Activated CD8-positive, alpha-beta memory T cell treated with anti-CD3 and anti-CD28 coated beads, Interleukin-2, amount 50 U/mL, for 48 hours (primary cell): ENCODE measurements at regions not wholly inside any gene's neighbourhood (a gene's known extent, or its start where the extent isn't known, plus 50 kb on each side); places are given as distances from the start of the nearest gene placed in this dataset.

ENCODE experiments used
- DNase-seq: peaks from one replicate; pipeline ENCODE4 v3.0.0-alpha.2; 2020

DNA sequence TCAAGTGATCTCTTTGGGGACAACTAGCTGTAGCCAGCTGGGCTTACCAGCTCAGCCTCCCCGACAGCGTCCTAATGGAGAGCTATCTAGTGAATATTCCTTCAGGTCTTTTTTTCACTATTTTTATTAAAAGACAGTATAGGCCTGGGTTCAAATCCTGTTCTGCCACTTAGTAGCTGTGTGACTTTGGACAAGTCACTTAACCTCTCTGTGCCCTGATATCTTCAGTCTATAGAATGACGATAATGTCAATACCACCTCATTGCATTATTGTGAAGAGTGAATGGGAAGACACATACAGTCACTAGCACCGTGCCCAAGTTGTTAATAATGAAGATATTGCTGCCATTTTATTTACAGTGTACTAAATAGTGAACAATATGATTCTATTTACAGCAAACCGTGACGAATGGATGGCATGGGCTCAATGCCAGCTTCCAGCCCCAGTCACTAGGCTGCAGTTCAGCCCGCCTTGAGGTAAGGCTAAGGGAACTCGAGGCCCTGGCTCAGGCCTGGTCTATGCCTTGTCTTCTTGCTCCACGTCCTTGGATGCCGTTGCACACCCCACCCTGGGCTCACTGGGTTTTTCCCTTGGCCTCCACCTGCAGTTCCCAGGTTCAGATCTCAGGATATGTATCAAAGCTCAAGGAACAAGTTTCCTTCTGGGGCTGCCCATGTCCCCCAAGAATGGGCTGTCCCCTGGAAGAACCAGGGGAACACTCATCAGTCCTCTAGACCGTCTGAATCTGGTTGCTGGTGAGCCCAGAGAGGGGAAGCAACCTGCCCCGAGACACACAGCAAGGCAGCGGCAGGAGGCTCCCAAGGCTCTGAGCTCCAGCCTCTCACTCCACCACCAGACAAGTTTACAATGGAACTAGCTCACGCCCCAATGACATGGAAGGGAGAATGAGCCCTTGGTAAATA lies 95.4 kb upstream of the TNRC6C start:
- DNase-seq: no peak

DNA sequence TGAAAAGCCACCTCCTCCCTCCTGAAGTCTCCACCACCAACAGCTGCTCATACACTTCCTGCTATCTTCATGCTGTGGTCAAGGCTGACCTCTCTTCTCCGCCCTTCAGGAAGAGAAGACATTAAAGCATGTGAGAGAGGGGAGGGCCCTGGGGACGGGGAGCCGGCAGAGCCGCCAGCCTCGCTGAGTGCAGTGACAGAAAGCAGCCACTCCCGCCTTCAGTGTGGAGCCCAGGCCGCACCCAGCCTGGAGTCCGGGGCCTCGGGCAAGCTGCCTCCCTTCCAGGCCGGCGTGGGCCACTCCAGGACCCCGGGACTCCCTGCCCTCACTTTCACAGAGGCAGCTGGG lies 94.7 kb upstream of the TNRC6C start:
- no peak for DNase-seq

- no peak for DNase-seq
These were observed 94.0 kb upstream of the TNRC6C start for GRCh38 chr17:77864234-77865111.

GRCh38 chr17:77865112-77865611 lies 93.3 kb upstream of the TNRC6C start:
- no peak for DNase-seq

DNA sequence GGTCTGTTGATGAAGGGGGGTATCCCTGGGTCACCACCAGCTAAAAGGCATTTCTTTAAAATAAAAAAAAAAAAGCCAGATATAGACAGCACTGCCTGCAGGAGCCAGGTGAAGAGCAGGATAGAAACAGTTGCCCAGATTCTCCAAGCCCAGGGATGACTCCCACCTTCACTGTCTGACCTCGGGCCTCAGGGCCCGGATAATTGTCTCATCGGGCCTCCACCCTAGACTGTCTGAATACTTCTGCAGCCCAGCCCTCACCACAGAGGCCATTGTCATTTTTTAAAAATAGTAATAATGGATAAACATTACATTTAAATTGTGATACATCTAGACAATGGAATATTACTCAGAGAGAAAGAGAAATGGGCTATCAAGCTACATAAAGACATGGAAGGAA lies 92.8 kb upstream of the TNRC6C start:
- no peak for DNase-seq

DNA sequence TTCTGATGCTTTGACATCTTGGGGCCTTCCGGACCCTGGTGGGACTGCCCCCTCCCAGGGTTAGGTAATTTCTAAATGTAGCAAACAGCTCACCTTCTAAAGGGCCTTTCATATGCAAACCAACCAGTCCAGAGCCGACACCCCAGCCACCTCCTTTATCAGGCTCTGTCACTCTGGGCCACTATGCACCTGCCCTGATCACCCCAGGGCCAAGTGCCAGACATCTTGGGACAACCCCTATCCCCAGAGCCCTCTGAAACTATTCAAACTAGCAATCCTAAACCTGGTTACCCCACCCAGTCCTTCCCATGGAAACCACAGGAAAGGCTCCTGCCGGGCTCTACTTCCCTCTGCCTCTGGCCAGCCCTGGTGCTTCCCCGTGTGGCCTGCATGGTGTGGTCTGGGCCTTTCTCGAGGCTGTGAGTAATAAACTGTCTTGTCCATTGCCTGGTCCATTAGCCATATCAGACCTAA lies 91.2 kb upstream of the TNRC6C start:
- no peak for DNase-seq

DNA sequence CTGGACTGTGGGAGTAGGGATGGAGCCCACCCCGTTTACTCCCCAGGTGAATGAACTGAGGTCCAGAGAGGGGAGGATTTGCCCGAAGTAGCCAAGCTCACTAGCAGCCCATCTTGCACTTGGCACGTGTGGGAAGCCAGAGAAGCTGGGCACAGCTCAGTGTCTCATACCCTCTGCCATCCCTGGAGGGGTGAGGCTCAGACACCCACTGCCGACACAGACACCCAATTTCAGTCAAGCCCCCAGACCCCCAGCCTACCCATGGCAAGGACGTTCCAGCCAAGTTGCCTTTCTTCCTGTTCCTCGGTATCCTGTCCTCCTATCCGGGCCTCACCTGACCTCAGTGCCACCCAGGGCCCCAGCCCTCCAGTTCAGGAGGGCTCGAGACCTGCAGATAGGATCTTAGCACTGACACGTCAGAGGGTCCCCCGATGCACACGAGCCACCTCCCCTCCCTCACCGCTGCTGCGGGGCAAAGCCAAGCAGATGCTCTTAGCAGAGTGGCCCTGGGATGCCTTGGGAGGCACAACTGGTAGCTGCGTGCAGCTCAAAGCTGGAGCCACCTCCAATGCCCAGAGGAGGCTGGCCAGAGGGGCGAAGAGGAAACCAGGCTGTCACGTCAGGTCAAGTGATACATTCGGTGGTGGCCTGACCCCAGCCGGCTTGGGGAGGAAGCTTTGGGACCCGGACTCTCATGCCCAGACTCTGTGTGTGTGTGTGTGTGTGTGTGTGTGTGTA lies 90.4 kb upstream of the TNRC6C start:
- DNase-seq: no peak

DNA sequence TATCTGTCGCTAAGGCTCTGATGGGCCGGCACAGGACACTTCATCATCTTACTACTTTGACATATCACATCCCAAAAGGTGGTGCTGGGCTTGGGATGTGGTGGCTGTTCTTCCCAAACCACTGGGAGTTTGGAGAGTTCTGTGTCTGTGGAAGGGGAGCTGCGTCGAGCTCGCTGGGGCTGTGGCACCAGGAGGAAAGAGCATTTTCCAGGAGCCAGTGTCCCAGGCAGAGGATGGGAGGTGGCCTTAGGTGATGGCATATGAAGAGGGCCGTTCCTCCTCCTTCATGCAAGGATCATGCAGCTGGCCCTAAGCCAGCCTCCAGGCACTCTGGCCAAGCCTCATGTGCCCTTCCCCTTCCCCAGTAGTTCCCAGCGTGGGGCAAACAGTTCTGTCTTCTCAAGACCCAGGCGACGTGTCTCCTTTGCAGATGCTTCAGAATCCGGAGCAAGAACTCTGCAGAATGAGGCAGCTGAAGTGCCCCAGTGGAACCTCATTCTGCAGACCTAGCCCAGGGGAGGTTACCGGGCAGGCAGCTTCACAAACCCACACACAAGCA lies 89.4 kb upstream of the TNRC6C start:
- no peak for DNase-seq

- DNase-seq: no peak
These were observed 88.8 kb upstream of the TNRC6C start for GRCh38 chr17:77869665-77870132.

DNA sequence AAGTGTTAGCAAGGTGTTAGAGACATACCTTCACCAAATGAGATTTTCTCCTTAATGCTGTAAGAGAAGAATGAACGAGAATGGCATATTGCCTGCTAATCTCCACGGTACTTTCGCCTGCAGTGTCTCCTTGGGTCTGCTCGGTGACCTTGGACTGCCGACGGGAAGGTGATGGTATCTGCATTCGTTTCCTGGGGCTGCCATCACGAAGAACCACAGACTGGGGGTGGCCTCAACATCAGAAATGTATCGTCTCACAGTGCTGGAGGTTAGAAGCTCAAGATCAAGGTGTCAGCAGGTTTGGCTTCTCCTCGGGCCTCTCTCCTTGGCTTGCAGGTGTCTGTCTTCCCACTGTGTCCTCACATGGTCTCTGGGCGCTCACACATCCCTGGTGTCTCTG lies 86.3 kb upstream of the TNRC6C start:
- no peak for DNase-seq

GRCh38 chr17:77872714-77873499 lies 85.6 kb upstream of the TNRC6C start:
- DNase-seq: no peak

- no peak for DNase-seq
These were observed 84.8 kb upstream of the TNRC6C start for GRCh38 chr17:77873500-77874302.

GRCh38 chr17:77874303-77875050 lies 84.0 kb upstream of the TNRC6C start:
- DNase-seq: no peak

DNA sequence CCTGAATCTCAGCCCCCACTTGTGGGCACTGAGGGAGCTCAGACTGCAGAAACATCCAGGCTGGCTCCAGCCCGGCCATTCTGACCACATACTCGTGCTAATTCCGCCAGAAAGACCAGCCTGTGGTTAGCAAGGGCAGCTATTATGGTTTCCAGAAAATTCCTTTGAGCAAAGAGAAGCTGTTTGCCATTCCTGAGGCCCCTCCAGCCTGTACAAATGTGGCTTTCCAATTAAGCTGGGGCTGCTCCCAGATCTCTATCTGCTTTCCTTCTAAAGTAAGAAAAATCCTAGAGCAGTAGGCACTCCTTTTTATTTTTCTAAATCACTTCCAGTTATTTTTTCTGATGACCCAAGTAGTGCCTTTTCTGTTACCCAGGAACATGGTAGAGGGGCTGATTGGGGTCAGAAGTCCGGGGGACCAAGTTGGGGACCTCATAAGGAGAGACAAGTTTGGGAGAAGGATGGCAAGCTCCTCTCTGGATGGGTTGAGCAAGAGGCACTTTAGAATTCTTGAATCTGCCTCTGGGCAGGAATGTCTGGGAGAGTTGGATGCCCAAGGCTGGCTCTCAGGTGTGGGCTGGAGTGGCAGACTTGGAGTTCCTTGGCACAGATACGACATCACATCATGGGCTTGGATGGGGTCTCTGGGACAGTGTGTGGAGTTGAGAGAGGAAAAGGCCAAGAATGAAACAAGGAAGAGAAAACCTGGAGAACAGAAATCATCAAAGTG lies 83.3 kb upstream of the TNRC6C start:
- no peak for DNase-seq

DNA sequence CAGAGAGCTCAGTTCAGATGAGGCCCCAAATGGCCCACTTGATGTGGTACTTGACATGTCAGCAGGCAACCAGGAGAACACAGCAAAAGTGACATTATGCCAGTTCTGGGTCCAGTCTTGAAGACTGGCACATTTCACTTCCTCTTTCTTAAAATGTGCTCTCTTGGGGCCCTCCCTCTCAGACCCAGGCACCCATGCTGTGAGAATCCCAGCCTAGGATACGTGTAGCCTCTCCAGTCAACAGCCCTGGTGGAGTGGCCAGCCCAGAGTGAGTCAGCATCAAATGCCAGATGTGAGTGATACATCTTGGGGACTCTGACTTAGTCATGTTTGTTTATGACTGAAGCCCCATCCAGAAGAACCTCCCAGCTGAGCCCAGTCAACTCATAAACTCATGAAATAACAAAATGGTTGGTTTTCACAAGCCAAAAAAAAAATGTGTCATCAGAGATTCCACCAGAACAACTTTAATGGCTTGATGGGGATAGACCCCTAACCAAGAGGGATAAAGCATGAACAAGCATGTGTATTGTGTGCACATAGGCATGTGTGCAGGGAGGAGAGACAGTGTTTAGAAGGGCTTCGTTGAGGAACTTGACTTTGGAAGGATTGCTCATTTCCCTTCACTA lies 82.5 kb upstream of the TNRC6C start:
- DNase-seq: no peak

DNA sequence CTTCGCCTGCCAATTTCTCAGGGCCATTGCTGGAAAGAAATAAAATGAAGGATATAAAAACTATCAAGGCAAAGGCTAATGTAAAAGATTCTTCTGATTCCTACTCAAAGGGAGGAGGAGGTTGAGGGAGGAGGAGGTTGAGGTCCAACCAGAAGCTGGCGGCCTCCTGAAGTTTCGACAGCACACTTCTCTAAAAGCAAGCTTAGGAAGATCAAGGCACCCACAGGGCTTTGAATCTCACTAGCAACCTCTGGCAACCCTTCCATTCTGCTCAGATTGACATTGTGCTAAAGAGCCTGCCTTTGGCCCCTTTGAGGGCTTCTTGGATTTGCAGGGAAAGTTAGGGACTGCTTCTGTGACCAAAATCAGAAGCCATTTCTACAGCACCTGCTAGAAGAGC lies 81.5 kb upstream of the TNRC6C start:
- no peak for DNase-seq

- no peak for DNase-seq
These were observed 80.7 kb upstream of the TNRC6C start for GRCh38 chr17:77877646-77878355.
